UCSD-AML1 (cell line): ENCODE measurements at regions not wholly inside any gene's neighbourhood (a gene's known extent, or its start where the extent isn't known, plus 50 kb on each side); places are given as distances from the start of the nearest gene placed in this dataset.
"Not testable (repeated sequence)": the region's sequence is repeated elsewhere in the genome, so short reads cannot be mapped to it uniquely, and the experiment has no call there.

ENCODE experiments used
- DNase-seq: peaks from one replicate; lab custom pipeline; 2025; ENCODE audit not compliant: unreplicated experiment; lab: John Stamatoyannopoulos, UW

DNA sequence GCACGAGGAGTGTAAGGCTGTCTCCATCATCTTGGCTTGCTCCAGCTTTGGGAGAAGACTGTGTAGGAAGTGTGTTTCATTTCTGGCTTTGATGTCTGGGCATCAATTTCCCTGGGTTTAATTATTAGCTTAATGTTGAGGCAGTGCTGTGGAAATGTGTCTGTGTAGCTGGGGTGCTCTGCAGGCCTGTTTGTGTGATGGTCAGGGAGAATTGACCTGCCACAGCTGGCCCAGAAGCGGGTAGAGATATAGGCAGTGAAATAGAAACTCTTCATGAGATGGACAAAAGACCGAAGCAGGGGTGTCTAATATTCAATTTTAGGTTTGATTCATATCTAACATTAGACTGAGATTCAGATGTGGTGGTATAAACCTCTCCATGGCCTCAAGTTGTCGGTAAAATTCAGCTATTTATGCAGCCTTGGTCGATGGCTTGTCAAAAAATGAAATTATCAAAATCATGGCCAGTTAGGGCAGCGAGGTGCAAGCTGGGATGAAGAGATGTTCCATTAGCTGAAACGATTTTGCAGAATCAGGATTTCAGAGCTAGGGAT, 95.3 kb upstream of the SNX9 start:
- DNase-seq = no peak

DNA sequence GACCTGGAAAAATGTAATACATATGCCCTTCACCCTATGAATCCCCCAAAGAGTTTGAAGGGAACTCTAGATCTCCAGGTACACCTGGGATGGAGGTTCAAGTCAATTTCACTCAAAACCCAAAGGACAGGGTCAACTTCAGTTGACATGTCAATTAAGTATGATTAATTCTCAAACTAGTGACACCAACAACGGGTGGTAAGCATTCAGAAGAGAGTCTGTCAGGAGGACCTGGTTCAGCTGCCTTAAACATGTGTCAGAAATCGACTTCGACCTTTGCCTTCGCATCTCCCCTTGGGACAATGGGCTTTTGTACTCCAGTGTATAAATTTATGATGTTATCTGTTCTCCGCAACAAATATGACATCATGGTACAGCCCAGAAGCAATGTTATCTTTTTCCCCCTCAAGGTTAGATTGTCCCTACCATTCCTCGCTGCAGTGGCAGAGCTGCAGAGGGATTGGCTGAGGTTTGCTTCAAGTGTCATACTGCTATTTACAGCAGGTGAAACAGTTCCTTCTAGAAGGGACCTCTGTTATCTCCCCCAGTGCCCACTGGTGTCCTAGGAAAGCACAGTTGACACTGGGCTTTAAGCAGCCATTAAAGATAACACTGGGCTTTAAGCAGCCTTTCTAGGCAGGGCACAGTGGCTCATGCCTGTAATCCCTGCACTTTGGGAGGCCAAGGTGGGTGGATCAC, 94.7 kb upstream of the SNX9 start:
- DNase-seq = no peak

DNA sequence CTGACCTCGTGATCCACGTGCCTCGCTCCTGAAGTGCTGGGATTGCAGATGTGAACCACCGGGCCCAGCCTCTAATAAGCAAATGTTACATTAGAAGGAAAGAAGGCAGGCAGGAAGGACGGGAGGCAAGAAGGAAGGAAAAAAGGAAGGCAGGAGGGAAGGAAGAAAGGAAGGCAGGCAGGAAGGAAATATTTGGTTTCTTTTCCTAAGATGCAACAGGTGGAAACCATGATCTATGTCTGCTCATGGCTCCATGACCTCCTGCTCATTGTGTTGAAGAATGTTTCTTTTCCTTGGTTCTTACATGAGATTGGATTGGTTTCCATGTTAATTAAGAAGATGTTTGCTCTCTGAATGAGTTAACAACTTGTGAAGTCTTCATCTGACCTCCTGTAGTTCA, 91.8 kb upstream of the SNX9 start:
- DNase-seq = no peak

DNA sequence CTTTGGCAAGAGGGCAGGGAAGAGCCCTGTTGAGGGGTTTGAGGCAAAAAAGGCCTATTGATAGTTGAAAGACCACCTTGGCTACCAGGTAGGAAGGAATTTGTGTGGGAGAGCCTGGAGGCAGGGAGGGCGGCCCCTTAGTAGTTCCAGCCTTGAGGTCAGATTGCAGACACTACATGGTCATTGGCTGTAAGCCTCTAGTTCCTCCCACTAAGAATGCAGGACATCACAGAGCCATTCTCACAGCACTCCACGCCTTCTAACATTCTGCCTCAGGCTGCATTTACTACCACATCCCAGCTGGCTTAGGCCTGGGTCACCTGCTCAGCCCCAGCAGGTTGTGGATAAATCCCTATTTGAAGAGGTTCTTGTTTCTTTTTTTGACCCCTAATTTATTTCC, 91.0 kb upstream of the SNX9 start:
- DNase-seq = no peak

DNA sequence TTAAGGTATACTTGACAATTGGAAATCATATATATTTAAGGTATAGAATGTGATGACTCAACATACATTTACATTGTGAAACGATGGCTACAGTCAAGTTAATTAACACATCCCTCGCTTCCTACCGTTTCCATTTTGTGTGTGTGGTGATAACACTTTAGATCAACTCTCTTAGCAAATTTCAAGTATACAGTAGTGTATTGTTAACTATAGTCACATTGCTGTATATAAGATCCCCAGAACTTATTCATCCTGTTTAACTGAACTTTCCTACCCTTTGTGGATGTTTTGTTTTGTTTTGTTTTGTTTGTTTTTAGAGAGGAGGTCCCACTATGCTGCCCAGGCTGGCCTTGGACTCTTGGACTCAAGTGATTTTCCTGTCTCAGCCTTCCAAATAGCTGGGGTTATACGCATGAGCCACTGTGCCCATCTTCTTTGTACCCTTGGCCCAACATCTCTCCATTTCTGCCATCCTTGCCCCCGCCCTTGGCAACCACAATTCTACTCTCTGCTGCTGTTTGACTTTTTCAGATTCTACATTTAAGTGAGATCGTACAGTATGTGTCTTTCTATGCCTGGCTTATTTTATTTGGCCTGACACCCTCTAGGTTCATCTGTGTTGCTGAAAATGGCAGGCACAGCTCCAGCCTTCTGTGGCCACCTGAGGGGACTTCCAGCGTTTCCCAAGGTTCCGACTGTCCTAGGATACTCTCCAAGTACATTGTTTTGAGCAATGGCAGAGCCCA, 90.5 kb upstream of the SNX9 start:
- DNase-seq = no peak

DNA sequence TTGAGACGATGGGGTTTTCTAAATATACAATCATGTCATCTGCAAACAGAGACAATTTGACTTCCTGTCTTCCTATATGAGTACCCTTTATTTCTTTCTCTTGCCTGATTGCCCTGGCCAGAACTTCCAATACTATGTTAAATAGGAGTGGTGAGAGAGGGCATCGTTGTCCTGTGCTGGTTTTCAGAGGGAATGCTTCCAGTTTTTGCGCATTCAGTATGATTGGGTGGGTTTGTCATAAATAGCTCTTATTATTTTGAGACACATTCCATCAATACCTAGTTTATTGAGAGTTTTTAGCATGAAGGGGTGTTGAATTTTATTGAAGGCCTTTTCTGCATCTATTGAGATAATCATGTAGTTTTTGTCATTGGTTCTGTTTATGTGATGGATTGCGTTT, 86.5 kb upstream of the SNX9 start:
- DNase-seq = not testable (repeated sequence)

DNA sequence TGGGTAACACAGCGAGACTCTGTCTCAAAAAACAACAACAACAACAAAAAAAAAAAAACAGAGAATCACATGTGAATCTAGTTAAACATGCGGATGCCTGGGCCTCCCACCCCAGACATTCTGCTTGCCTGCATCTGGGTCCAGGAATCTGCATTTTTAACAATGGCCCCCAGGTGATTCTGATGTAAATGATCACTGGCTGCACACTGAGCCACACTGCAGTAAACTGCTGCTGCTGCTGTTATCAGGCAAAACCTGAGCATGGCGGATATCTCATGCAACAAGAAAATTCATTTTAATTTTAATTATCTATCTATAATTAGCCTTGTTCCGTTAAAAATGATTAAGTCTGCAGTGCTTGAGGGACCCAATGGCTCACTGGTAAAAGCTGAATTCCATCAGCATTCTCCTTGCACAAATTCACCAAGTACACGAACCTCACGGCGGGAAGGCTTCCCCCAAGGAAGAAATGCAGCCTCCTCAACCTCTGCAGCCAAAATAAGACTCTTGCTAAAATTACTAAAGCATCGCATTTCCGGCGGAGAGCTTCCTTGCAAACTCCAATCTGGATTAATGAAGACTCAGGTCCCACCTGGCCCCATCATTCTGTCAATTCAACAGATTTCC, 81.6 kb upstream of the SNX9 start:
- DNase-seq = no peak

DNA sequence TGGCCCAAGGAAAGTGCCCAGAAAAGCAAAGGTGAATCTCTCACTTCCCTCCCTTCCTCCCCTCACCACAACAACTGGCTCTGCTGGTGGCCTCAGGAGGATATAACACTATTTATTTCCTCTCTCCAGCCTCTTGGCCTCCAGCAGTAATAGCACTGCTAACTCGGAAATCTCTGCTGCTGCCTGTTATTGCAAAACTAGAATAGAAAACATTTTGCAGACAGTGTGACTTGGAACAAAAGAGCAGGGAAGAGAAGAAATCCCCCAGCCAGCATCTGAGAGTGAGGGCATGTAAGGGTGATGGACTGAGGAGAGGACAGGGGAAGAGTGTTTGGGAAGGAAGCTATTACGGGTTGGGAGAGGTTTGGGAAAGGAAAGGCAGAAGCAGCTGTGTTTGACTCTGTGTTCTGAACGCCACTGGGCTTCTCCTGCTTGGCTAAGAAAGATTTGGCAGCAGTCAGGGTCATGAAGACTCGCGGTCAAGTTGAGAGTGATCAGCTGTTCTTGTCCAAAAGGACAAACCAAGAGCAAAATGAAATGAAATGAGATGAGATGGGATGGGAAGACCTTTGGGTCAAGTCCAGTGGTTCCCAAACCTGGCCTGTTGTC, 81.0 kb upstream of the SNX9 start:
- DNase-seq = no peak

DNA sequence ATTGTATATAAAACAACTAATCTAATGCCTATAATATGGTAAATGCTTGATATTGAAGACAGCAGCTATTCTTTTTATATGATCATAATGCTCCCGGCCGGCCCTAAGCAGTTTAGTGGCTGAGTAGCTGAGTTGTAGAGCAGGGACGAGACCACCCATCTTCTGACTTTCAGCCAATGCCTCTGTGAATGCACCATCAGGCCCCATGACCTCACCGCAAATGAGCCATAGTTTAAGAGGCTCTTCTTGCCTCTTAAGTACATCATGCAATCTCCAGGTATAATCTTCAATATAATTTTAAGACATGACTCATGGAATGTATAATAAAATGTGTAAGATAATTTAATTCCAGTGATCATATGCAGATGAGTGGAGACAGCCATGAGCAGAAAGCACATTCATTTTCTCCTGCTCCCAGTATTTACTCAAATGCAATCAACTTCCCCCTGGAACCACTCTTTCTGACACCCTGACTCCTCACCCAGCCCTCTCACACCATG, 78.9 kb upstream of the SNX9 start:
- DNase-seq = no peak

DNA sequence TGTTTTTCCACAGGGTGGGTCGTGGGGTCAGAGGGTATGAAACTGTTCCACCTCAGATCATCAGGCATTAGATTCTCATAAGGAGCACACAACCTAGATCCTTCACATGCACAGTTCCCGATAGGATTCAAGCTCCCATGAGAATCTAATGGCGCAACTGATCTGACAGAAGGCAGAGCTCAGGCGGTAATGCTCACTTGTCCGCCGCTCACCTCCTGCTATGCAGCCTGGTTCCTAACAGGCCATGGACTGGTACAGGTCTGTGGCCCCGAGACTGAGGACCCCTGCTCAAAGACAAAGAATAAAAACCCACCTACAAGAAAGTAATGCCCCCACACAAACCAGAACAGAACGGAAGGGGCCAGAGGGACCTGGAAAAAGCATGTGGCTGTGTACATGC, 76.1 kb upstream of the SNX9 start:
- DNase-seq = no peak

DNA sequence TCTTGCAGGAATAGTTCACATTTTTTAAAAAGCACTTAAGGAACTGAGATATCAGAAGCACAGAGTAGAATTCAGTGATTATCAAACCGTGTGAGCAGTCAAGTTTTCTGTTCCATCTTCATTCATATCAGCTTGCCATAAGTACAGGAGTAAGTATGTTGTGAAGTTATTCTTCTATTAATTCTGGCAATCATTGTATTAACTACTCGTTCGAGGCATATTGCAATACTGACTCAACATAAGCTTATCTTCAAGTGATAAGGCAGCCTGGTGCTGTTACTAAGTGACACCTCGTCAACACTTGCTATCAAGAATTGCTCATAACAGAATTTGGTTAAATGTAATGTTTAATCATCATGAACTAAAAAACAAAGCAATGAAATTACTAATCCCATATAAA, 75.7 kb upstream of the SNX9 start:
- DNase-seq = no peak

DNA sequence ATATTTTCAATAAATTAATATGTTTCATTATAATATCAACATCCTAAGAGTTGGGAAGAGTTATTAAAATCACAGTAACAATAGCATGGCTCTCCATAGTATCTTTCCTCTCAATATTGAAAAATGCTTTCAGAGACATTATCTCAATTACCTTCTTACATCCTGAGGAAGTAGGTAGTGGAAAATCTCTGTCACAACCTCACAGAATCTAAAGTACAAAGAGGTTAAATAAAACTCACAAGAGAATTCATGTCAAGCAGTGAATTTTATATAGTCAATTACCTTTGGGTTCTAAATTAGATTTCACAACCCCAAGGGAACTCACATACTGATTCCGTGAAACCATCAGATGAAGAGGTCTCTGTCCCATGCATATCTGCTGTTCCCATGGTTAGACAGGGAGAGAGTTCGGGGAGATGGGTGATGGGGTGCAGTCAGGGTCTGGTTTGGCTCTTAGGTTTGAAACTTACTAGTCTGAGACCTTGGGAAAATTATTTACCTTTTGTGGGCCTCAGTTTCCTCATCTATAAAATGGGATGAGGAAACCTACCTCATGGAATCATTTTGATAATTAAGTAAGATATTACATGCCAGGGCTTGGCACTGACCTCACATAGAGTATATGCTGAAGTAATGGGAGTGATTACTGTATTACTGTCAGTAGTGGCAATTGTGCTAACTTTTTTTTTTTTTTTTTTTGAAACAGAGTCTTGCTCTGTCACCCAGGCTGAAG, 74.0 kb upstream of the SNX9 start:
- no peak for DNase-seq

DNA sequence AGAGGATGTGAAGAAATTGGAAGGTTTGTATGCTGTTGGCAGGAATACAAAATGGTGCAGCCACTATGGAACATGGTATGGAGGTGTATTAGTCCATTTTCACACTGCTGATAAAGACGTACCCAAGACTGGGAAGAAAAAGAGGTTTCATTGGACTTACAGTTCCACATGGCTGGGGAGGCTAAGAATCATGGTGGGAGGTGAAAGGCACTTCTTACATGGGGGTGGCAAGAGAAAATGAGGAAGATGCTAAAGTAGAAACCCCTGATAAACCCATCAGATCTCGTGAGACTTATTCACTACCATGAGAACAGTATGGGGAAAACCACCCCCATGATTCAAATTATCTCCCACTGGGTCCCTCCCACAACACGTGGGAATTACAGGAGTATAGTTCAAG, 72.1 kb upstream of the SNX9 start:
- DNase-seq = not testable (repeated sequence)

DNA sequence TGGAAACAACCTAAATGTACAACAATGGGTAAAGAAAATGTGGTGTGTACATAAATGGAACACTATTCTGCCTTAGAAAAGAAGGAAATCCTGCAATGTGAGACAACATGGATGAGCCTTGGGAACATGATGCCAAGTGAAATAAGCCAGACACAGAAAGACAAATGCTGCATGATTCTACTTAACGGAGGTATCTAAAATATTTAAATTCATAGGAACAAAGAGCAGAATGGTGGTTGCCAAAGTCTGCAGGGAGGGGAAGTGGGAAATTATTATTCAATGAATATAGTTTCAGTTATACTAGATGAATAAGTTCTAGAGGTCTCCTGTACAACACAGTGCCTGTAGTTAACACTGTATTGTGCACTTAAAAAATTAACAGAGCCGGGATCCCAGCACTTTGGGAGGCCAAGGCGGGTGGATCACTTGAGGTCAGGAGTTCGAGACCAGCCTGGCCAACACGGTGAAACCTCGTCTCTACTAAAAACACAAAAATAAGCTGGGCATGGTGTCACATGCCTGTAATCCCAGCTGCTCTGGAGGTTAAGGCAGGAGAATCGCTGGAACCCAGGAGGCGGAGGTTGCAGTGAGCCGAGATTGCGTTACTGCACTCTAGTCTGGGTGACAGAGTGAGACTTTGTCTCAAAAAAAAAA, 71.4 kb upstream of the SNX9 start:
- DNase-seq = no peak

DNA sequence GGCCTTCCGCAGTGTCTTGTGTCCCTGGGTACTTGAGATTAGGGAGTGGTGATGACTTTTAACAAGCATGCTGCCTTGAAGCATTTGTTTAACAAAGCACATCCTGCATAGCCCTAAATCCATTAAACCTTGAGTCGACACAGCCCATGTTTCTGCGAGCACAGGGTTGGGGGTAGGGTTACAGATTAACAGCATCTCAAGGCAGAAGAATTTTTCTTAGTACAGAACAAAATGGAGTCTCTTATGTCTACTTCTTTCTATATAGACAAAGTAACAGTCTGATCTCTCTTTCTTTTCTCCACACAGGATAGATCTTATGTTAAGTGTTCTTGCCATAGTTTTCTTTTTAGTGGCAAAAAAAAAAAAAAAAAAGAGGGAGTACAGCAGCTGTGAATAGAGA, 70.2 kb upstream of the SNX9 start:
- DNase-seq = not testable (repeated sequence)

DNA sequence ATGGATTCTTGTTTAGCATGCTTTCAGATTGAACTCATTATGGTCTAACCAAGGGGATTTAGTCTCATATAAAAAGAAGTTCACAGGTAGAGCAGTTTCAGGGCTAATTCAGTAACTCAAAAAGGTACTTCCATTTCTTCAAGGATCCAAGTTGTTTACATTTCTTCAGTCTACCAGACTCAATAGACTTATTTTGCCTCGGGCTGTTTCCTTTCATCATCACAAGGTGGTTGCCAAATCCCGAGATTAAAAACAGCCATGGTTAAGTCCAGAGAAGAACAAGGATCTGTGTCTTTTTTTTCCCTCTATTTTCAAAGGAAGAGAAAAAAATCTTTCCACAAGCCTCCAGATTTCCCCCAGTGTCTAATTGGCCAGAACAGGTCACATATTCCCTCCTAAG, 69.8 kb upstream of the SNX9 start:
- no peak for DNase-seq

DNA sequence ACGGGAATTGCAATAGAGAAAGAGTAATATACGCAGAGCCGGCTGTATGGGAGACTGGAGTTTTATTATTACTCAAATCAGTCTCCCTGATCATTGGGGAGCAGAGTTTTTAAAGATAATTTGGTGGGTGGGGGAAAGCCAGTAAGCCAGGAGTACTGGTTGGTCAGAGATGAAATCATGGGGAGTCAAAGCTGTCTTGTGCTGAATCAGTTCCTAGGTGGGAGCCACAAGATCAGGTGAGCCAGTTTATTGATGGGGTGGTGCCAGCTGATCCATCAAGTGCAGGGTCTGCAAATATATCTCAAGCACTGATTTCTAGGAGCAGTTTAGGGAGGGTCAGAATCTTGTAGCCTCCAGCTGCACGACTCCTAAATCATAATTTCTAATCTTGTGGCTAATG, 69.2 kb upstream of the SNX9 start:
- not testable (repeated sequence) for DNase-seq

DNA sequence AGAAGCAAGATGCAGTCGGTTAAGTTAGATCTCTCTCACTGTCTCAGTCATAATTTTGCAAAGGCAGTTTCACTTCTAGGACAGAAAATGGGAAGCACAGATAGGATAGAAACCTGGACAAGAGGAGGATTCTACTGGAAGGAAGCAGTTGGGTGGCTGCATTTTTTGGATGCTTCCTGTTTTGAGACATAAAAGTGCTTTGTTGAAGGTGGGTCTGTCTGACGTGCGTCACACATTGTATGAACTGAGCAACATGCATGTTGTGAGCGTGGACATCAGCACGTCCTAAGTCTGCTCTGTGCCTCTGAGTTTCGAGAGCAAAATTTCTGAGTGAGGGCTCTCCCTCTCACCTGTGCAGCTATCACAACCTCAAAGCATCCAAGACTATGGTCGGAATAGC, 68.7 kb upstream of the SNX9 start:
- DNase-seq = no peak

DNA sequence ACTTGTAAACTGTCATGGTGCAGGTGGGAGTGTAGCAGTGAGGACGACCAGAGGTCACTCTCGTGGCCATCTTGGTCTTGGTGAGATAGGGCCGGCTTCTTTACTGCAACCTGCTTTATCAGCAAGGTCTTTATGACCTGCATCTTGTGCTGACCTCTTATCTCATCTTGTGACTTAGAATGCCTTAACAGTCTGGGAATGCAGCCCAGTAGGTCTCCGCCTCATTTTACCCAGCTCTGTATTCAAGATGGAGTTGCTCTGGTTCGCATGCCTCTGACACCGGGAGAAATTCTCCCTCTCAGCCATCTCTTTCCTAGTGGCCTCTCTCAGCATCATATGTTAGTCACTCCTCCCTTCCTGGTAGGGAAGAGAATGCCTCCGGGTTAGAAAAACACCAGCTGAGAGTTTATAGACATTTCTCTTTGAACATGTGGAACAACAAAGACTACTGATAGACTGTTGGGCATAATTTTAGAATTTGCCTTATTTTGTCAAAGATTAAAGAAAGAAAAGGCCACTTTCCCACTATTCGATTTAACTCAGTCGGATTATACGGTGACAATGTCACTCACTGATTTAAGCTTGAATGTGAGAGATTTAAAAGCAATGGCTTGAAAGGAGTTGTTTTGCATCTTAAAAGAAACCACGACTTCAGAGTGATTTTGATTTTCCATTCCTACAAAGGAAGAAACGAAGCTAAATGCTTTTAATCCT, 67.9 kb upstream of the SNX9 start:
- DNase-seq = no peak
